Liver (tissue), 8 donors: ENCODE measurements at regions not wholly inside any gene's neighbourhood (a gene's known extent, or its start where the extent isn't known, plus 50 kb on each side); places are given as distances from the start of the nearest gene placed in this dataset.

ENCODE experiments used
- DNase-seq: peaks from one replicate; pipeline ENCODE4 v3.0.0-alpha.2; 2017; ENCODE audit warnings: low spot score
- H3K27ac ChIP-seq, 2 donors: one replicate each; pipeline ENCODE4 v1.7.0; 2013; ENCODE audit warnings: inconsistent platforms in 2 of 2, low read length in 2 of 2, control low read depth in 1 of 2, low read depth in 1 of 2, mild to moderate bottlenecking in 1 of 2
- H3K27me3 ChIP-seq, 4 donors: one replicate each; pipeline versions ENCODE4 v1.6.1 to v1.7.0; 2013; ENCODE audit warnings: low read length in 3 of 4, inconsistent platforms in 1 of 4, mild to moderate bottlenecking in 1 of 4, moderate library complexity in 1 of 4; ENCODE audit not compliant: control insufficient read depth in 4 of 4, insufficient read depth in 4 of 4
- H3K36me3 ChIP-seq, 4 donors: one replicate each; pipeline versions ENCODE4 v1.6.1 to v1.7.0; 2013; ENCODE audit warnings: low read length in 3 of 4, mild to moderate bottlenecking in 3 of 4, low read depth in 1 of 4, moderate library complexity in 1 of 4; ENCODE audit not compliant: control insufficient read depth in 4 of 4, insufficient read depth in 3 of 4
- H3K4me1 ChIP-seq, 4 donors: one replicate each; pipeline versions ENCODE4 v1.6.1 to v1.7.0; 2013; ENCODE audit warnings: low read length in 3 of 4, mild to moderate bottlenecking in 3 of 4, moderate library complexity in 1 of 4; ENCODE audit not compliant: control insufficient read depth in 4 of 4, insufficient read depth in 4 of 4
- H3K4me3 ChIP-seq, 3 donors: one replicate each; pipeline versions ENCODE4 v1.6.1 to v1.7.0; 2013; ENCODE audit warnings: low read length in 3 of 3, control low read depth in 1 of 3, low read depth in 1 of 3, mild to moderate bottlenecking in 1 of 3
- H3K9ac ChIP-seq, 2 donors: one replicate each; pipeline ENCODE4 v1.7.0; 2013; ENCODE audit warnings: low read length in 2 of 2, mild to moderate bottlenecking in 2 of 2, moderate library complexity in 2 of 2, control low read depth in 1 of 2, low read depth in 1 of 2
- H3K9me3 ChIP-seq, 4 donors: one replicate each; pipeline versions ENCODE4 v1.6.1 to v1.7.0; 2013; ENCODE audit warnings: low read length in 3 of 4; ENCODE audit not compliant: control insufficient read depth in 4 of 4
- ATF3 ChIP-seq: IDR thresholded peaks from 2 replicates; pipeline ENCODE4 v1.6.1; 2016; ENCODE audit warnings: antibody characterized with exemption
- CTCF ChIP-seq: fragments of 150-350 bp; IDR thresholded peaks from 2 replicates; pipeline ENCODE4 v1.5.1; 2017; ENCODE audit warnings: improper control_type of control experiment, low read depth, low read length; ENCODE audit not compliant: missing input control
- EGR1 ChIP-seq, 2 donors: IDR thresholded peaks; 2 replicates each; pipeline ENCODE4 v1.6.1; 2016 to 2018; ENCODE audit warnings: antibody characterized with exemption in 2 of 2, low read depth in 2 of 2
- FOXA1 ChIP-seq: IDR thresholded peaks from 2 replicates; pipeline ENCODE4 v1.6.1; 2016; ENCODE audit warnings: antibody characterized with exemption
- FOXA2 ChIP-seq: IDR thresholded peaks from 2 replicates; pipeline ENCODE4 v1.6.1; 2016; ENCODE audit warnings: antibody characterized with exemption
- GABPA ChIP-seq, 2 donors: IDR thresholded peaks in 1 of 2; conservative IDR thresholded peaks in 1 of 2; 2 replicates each; pipeline ENCODE4 v1.6.1; 2016; ENCODE audit warnings: antibody characterized with exemption in 2 of 2, mild to moderate bottlenecking in 1 of 2, moderate library complexity in 1 of 2
- HNF4A ChIP-seq, 2 donors: conservative IDR thresholded peaks; 2 replicates each; pipeline ENCODE4 v1.6.1; 2016; ENCODE audit warnings: antibody characterized with exemption in 2 of 2, mild to moderate bottlenecking in 2 of 2
- HNF4G ChIP-seq: IDR thresholded peaks from 2 replicates; pipeline ENCODE4 v1.6.1; 2016; ENCODE audit warnings: antibody characterized with exemption
- JUND ChIP-seq, 2 donors: IDR thresholded peaks; 2 replicates each; pipeline ENCODE4 v1.6.1; 2016; ENCODE audit warnings: antibody characterized with exemption in 2 of 2
- MAX ChIP-seq: IDR thresholded peaks from 2 replicates; pipeline ENCODE4 v1.6.1; 2016; ENCODE audit warnings: antibody characterized with exemption
- NR2F2 ChIP-seq: IDR thresholded peaks from 2 replicates; pipeline ENCODE4 v1.6.1; 2016; ENCODE audit warnings: antibody characterized with exemption
- RAD21 ChIP-seq, 2 donors: IDR thresholded peaks; 2 replicates each; pipeline ENCODE4 v1.6.1; 2016; ENCODE audit warnings: antibody characterized with exemption in 2 of 2, mild to moderate bottlenecking in 2 of 2
- REST ChIP-seq: IDR thresholded peaks from 2 replicates; pipeline ENCODE4 v1.6.1; 2016; ENCODE audit warnings: antibody characterized with exemption, mild to moderate bottlenecking
- RXRA ChIP-seq, 2 donors: IDR thresholded peaks; 2 replicates each; pipeline ENCODE4 v1.6.1; 2017 to 2018; ENCODE audit warnings: antibody characterized with exemption in 2 of 2, mild to moderate bottlenecking in 1 of 2
- SP1 ChIP-seq: IDR thresholded peaks from 2 replicates; pipeline ENCODE4 v1.6.1; 2018; ENCODE audit warnings: antibody characterized with exemption, mild to moderate bottlenecking
- TAF1 ChIP-seq: conservative IDR thresholded peaks from 2 replicates; pipeline ENCODE4 v1.6.1; 2016; ENCODE audit warnings: antibody characterized with exemption, mild to moderate bottlenecking
- YY1 ChIP-seq: IDR thresholded peaks from 2 replicates; pipeline ENCODE4 v1.6.1; 2016; ENCODE audit warnings: antibody characterized with exemption, mild to moderate bottlenecking
- ZBTB33 ChIP-seq: IDR thresholded peaks from 2 replicates; pipeline ENCODE4 v1.6.1; 2016; ENCODE audit warnings: antibody characterized with exemption
- WGBS: extraction: QIAGEN DNeasy Blood & Tissue Kit; methylation state at CpG from one replicate; pipeline ENCODE4 v1.1.7; 2013; 5-methylcytosine and 5-hydroxymethylcytosine counted together
- donor health status: healthy.
- donor health status: healthy.
- donor health status: healthy.
- donor health status: healthy.
- donor health status: healthy.

- WGBS, result 75% methylated on average over 3 of the region's 3 CpGs
- H3K9ac ChIP-seq, result no peak overlapping the region
- H3K4me3 ChIP-seq, result no peak overlapping the region
- DNase-seq, result no peak
- TF ChIP-seq NR2F2, result no peak
- TF ChIP-seq HNF4G, result no peak
- no peak for TF ChIP-seq GABPA (IDR thresholded peaks at IDR 0.05 in 1 of 2, conservative IDR thresholded peaks at IDR 0.05 in 1 of 2)
- TF ChIP-seq ZBTB33, result no peak
- no peak for TF ChIP-seq FOXA1
- no peak for TF ChIP-seq RXRA (IDR thresholded peaks at IDR 0.05)
- no peak for TF ChIP-seq HNF4A (conservative IDR thresholded peaks at IDR 0.05)
- TF ChIP-seq MAX, result no peak
- TF ChIP-seq YY1, result no peak
- no peak for TF ChIP-seq REST
- TF ChIP-seq CTCF, result no peak
- no peak for TF ChIP-seq JUND (IDR thresholded peaks at IDR 0.05)
- no peak for TF ChIP-seq ATF3
- TF ChIP-seq EGR1 (IDR thresholded peaks at IDR 0.05; ENCODE audit: low read depth in 2 of 2), result no peak
- no peak for TF ChIP-seq FOXA2
- TF ChIP-seq SP1, result no peak
- no peak for TF ChIP-seq TAF1
- TF ChIP-seq RAD21 (IDR thresholded peaks at IDR 0.05), result no peak
- H3K9me3 ChIP-seq, result peaks cover 0 to 8% (median 0%) of the 10 kb centered on the region in 4 donors
- no peaks in the 10 kb centered on the region for H3K36me3 ChIP-seq
- H3K27ac ChIP-seq, result no peak overlapping the region
- H3K4me1 ChIP-seq, result no peaks in the 10 kb centered on the region
- no peaks in the 10 kb centered on the region for H3K27me3 ChIP-seq
Observed at GRCh38 chr7:21013765-21014539, 227.3 kb upstream of the SP8 start.
